HEK293 (cell line): ENCODE measurements at regions not wholly inside any gene's neighbourhood (a gene's known extent, or its start where the extent isn't known, plus 50 kb on each side); places are given as distances from the start of the nearest gene placed in this dataset.

Experiments
- CTCF ChIA-PET: fragments of 350-600 bp; formaldehyde crosslinking; extraction: SDS; loops from one replicate; lab custom pipeline; 2021; ENCODE audit warnings: antibody characterized with exemption; lab: Yijun Ruan, JAX
- POLR2A ChIA-PET: fragments of 300-600 bp; formaldehyde crosslinking; extraction: SDS; loops from one replicate; lab custom pipeline; 2020; ENCODE audit warnings: antibody characterized with exemption, inconsistent platforms; lab: Yijun Ruan, JAX
- H3K27ac ChIP-seq: fragments of 200-500 bp; sonication (Bioruptor generic); 2 replicates; pipeline ENCODE4 v1.5.1; 2014; ENCODE audit warnings: low read depth, low read length, control low read depth, inconsistent platforms; ENCODE audit errors: extremely low read depth
- H3K36me3 ChIP-seq, 2 experiments: fragments of 200-500 bp in 1 of 2; sonication (Bioruptor generic) in 1 of 2; 1 replicate in 1 of 2; 2 replicates in 1 of 2; pipeline ENCODE4 v1.5.1; 2014 to 2017; ENCODE audit warnings: inconsistent platforms in 2 of 2, low read length in 2 of 2; ENCODE audit not compliant: control insufficient read depth in 2 of 2, insufficient read depth in 1 of 2
- H3K4me1 ChIP-seq: fragments of 200-500 bp; sonication (Bioruptor generic); 2 replicates; pipeline ENCODE4 v1.5.1; 2014; ENCODE audit warnings: mild to moderate bottlenecking, low read length, inconsistent platforms; ENCODE audit not compliant: control insufficient read depth, insufficient read depth
- H3K4me3 ChIP-seq: 2 replicates; pipeline ENCODE4 v1.5.1; 2011; ENCODE audit warnings: low read depth, mild to moderate bottlenecking, control low read depth, low read length, moderate library complexity
- H3K9me3 ChIP-seq: fragments of 200-500 bp; sonication (Bioruptor generic); 2 replicates; pipeline ENCODE4 v1.5.1; 2014; ENCODE audit warnings: low read depth, low read length, inconsistent platforms; ENCODE audit not compliant: control insufficient read depth, insufficient read depth
- BCL11A ChIP-seq: fragments of 450-650 bp; formaldehyde crosslinking; IDR thresholded peaks from 2 replicates; pipeline ENCODE4 v1.5.1; 2016; ENCODE audit warnings: low read depth, missing biosample characterization, missing genetic modification characterization
- GLIS1 ChIP-seq: fragments of 450-650 bp; formaldehyde crosslinking; IDR thresholded peaks from 2 replicates; pipeline ENCODE4 v1.5.1; 2016; ENCODE audit warnings: missing biosample characterization, missing genetic modification characterization
- KLF16 ChIP-seq: fragments of 450-650 bp; formaldehyde crosslinking; IDR thresholded peaks from 2 replicates; pipeline ENCODE4 v1.5.1; 2017; ENCODE audit warnings: missing biosample characterization, missing genetic modification characterization
- OVOL3 ChIP-seq: fragments of 450-650 bp; formaldehyde crosslinking; IDR thresholded peaks from 2 replicates; pipeline ENCODE4 v1.5.1; 2016; ENCODE audit warnings: missing biosample characterization, missing genetic modification characterization
- SETDB1 ChIP-seq: IDR thresholded peaks from one replicate; pipeline ENCODE4 v1.6.1; 2017; ENCODE audit warnings: mild to moderate bottlenecking, low read length, moderate library complexity, mixed read lengths; ENCODE audit not compliant: insufficient read length
- ZBTB21 ChIP-seq: fragments of 450-650 bp; formaldehyde crosslinking; IDR thresholded peaks from 2 replicates; pipeline ENCODE4 v1.5.1; 2017; ENCODE audit warnings: missing biosample characterization, missing genetic modification characterization
- ZNF146 ChIP-seq: fragments of 450-650 bp; formaldehyde crosslinking; IDR thresholded peaks from 2 replicates; pipeline ENCODE4 v1.5.1; 2016; ENCODE audit warnings: missing biosample characterization, missing genetic modification characterization
- ZNF169 ChIP-seq: fragments of 450-650 bp; formaldehyde crosslinking; IDR thresholded peaks from 2 replicates; pipeline ENCODE4 v1.5.1; 2016; ENCODE audit warnings: missing biosample characterization, missing genetic modification characterization
- ZNF202 ChIP-seq: fragments of 450-650 bp; formaldehyde crosslinking; IDR thresholded peaks from 2 replicates; pipeline ENCODE4 v1.5.1; 2016; ENCODE audit warnings: missing biosample characterization, missing genetic modification characterization, borderline replicate concordance
- ZNF24 ChIP-seq: fragments of 450-650 bp; formaldehyde crosslinking; IDR thresholded peaks from 2 replicates; pipeline ENCODE4 v1.5.1; 2016; ENCODE audit warnings: missing biosample characterization, missing genetic modification characterization
- ZNF311 ChIP-seq: fragments of 450-650 bp; formaldehyde crosslinking; IDR thresholded peaks from 2 replicates; pipeline ENCODE4 v1.5.1; 2017; ENCODE audit warnings: missing biosample characterization, missing genetic modification characterization, borderline replicate concordance
- ZNF391 ChIP-seq: fragments of 450-650 bp; formaldehyde crosslinking; IDR thresholded peaks from 2 replicates; pipeline ENCODE4 v1.5.1; 2016; ENCODE audit warnings: low read depth, missing biosample characterization, missing genetic modification characterization, borderline replicate concordance
- ZNF549 ChIP-seq: fragments of 450-650 bp; IDR thresholded peaks from 2 replicates; pipeline ENCODE4 v1.5.1; 2018; ENCODE audit warnings: missing biosample characterization, missing genetic modification characterization, mild to moderate bottlenecking, inconsistent platforms, moderate library complexity
- ZNF624 ChIP-seq: fragments of 450-650 bp; formaldehyde crosslinking; IDR thresholded peaks from 2 replicates; pipeline ENCODE4 v1.5.1; 2017; ENCODE audit warnings: missing biosample characterization, missing genetic modification characterization
- ZNF660 ChIP-seq: fragments of 450-650 bp; IDR thresholded peaks from 2 replicates; pipeline ENCODE4 v1.5.1; 2018; ENCODE audit warnings: missing biosample characterization, mild to moderate bottlenecking, missing genetic modification characterization
- ZNF785 ChIP-seq: fragments of 450-650 bp; formaldehyde crosslinking; IDR thresholded peaks from 2 replicates; pipeline ENCODE4 v1.5.1; 2016; ENCODE audit warnings: missing biosample characterization, missing genetic modification characterization
- TF ChIP-seq, protein P1 (sequence below): fragments of 450-650 bp; IDR thresholded peaks from 2 replicates; pipeline ENCODE4 v1.5.1; 2018; ENCODE audit warnings: missing biosample characterization, mild to moderate bottlenecking, missing genetic modification characterization
- TF ChIP-seq, protein P2 (sequence below): fragments of 450-650 bp; formaldehyde crosslinking; IDR thresholded peaks from 2 replicates; pipeline ENCODE4 v1.5.1; 2016; ENCODE audit warnings: missing biosample characterization, missing genetic modification characterization, low read depth
- TF ChIP-seq, protein P3 (sequence below): fragments of 450-650 bp; formaldehyde crosslinking; IDR thresholded peaks from 2 replicates; pipeline ENCODE4 v1.5.1; 2016; ENCODE audit warnings: missing biosample characterization, missing genetic modification characterization
- TF ChIP-seq, protein P4 (sequence below): fragments of 450-650 bp; formaldehyde crosslinking; IDR thresholded peaks from 2 replicates; pipeline ENCODE4 v1.5.1; 2016; ENCODE audit warnings: missing biosample characterization, missing genetic modification characterization

DNA sequence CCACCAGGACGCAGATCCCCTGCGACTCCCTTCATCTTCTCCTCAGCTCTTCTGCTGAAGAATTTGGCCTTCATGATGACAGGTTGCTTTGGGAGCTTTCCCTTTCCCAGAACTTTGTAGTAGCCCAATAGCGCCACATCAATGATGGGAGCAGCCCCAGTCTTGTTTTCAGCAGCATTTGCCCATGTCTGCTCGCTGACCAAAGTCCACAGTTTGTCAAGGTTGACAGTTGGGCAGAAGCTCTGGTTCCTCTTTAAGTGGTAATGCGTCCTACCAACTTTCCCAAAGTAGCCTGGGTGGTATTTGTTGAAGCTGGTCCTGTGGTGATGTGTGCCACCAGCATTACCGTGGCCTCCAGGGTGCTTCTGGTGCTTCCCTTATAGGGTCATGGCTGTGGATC lies 62.2 kb downstream of the GCNT4 start:
- Histone ChIP-seq H3K27ac (no peak overlapping the region), H3K4me1 (no peaks in the 10 kb centered on the region), H3K4me3 (no peak overlapping the region), H3K9me3 (no peaks in the 10 kb centered on the region)
- TF ChIP-seq OVOL3 (tag by site-specific recombination) = no peak
- no peak for TF ChIP-seq ZNF549 (tag by site-specific recombination)
- TF ChIP-seq, protein P1, sequence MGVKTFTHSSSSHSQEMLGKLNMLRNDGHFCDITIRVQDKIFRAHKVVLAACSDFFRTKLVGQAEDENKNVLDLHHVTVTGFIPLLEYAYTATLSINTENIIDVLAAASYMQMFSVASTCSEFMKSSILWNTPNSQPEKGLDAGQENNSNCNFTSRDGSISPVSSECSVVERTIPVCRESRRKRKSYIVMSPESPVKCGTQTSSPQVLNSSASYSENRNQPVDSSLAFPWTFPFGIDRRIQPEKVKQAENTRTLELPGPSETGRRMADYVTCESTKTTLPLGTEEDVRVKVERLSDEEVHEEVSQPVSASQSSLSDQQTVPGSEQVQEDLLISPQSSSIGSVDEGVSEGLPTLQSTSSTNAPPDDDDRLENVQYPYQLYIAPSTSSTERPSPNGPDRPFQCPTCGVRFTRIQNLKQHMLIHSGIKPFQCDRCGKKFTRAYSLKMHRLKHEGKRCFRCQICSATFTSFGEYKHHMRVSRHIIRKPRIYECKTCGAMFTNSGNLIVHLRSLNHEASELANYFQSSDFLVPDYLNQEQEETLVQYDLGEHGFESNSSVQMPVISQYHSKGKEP = no peak
- TF ChIP-seq GLIS1 (tag by site-specific recombination) = no peak
- TF ChIP-seq ZNF660 (tag by site-specific recombination) = no peak
- TF ChIP-seq, protein P2, sequence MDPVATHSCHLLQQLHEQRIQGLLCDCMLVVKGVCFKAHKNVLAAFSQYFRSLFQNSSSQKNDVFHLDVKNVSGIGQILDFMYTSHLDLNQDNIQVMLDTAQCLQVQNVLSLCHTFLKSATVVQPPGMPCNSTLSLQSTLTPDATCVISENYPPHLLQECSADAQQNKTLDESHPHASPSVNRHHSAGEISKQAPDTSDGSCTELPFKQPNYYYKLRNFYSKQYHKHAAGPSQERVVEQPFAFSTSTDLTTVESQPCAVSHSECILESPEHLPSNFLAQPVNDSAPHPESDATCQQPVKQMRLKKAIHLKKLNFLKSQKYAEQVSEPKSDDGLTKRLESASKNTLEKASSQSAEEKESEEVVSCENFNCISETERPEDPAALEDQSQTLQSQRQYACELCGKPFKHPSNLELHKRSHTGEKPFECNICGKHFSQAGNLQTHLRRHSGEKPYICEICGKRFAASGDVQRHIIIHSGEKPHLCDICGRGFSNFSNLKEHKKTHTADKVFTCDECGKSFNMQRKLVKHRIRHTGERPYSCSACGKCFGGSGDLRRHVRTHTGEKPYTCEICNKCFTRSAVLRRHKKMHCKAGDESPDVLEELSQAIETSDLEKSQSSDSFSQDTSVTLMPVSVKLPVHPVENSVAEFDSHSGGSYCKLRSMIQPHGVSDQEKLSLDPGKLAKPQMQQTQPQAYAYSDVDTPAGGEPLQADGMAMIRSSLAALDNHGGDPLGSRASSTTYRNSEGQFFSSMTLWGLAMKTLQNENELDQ (tag by site-specific recombination) = no peak
- no peak for TF ChIP-seq ZBTB21 (tag by site-specific recombination)
- TF ChIP-seq, protein P3, sequence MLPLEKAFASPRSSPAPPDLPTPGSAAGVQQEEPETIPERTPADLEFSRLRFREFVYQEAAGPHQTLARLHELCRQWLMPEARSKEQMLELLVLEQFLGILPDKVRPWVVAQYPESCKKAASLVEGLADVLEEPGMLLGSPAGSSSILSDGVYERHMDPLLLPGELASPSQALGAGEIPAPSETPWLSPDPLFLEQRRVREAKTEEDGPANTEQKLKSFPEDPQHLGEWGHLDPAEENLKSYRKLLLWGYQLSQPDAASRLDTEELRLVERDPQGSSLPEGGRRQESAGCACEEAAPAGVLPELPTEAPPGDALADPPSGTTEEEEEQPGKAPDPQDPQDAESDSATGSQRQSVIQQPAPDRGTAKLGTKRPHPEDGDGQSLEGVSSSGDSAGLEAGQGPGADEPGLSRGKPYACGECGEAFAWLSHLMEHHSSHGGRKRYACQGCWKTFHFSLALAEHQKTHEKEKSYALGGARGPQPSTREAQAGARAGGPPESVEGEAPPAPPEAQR (tag by site-specific recombination) = no peak
- TF ChIP-seq ZNF624 (tag by site-specific recombination) = no peak
- TF ChIP-seq KLF16 (tag by site-specific recombination) = no peak
- TF ChIP-seq ZNF24 (tag by site-specific recombination) = no peak
- TF ChIP-seq, protein P4, sequence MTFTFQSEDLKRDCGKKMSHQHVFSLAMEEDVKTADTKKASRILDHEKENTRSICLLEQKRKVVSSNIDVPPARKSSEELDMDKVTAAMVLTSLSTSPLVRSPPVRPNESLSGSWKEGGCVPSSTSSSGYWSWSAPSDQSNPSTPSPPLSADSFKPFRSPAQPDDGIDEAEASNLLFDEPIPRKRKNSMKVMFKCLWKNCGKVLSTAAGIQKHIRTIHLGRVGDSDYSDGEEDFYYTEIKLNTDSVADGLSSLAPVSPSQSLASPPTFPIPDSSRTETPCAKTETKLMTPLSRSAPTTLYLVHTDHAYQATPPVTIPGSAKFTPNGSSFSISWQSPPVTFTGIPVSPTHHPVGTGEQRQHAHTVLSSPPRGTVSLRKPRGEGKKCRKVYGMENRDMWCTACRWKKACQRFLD (tag by site-specific recombination) = no peak
- no peak for TF ChIP-seq SETDB1
- TF ChIP-seq BCL11A (tag by site-specific recombination) = no peak
- TF ChIP-seq ZNF169 = no peak
- TF ChIP-seq ZNF391 (tag by site-specific recombination) = no peak
- no peak for TF ChIP-seq ZNF311 (tag by site-specific recombination)
- no peak for TF ChIP-seq ZNF202 (tag by site-specific recombination)
- TF ChIP-seq, all 188 proteins: peak for 0
- POLR2A ChIA-PET = no interaction called here
- CTCF ChIA-PET = no interaction called here
- H3K36me3 ChIP-seq = no peaks in the 10 kb centered on the region

DNA sequence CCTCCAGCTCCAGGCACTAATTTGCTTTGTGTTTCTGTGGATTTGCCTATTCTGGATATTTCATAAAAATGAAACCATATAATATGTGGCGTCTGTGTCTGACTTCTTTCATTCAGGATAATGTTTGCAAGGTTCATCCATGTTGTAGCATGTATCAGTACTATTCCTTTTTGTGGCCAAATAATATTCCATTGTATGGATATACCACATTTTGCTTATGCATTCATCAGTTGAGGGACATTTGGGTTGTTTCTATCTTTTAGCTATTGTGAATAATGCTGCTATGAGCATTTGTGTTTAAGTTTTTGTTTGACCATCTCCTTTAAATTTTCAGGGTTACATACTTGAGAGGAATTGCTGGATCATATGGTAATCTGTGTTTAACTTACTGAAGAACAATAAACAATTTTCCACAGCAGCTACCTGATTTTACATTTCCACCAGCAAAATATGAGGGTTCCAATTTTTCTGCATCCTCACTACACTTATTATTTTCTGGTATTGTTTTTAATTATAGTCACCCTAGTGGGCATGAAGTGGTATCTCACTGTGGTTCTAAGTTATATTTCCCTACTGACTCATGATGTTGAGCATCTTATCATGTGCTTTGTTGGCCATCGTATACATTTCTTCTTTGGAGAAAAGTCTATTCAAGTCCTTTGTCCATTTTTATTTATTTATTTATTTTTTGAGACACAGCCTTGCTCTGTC lies 63.9 kb downstream of the GCNT4 start:
- ChIA-PET CTCF (interaction anchor here (0.7 kb wide), 1 partner anchor 69 kb away, joined by 3 read pairs; no protein-coding TSS in a partner anchor), POLR2A (interaction anchor here (0.6 kb wide), 1 partner anchor 1023 kb away, joined by 4 read pairs; no protein-coding TSS in a partner anchor)

More for the DNA sequence above, 63.9 kb downstream of the GCNT4 start:
- H3K4me3 ChIP-seq = no peak overlapping the region
- TF ChIP-seq ZNF785 (tag by site-specific recombination) (no peak), ZNF146 (tag by site-specific recombination) (peak; percentile 54)
- TF ChIP-seq, all 188 proteins: peak for 1
- no peaks in the 10 kb centered on the region for H3K36me3 ChIP-seq
- no peaks in the 10 kb centered on the region for H3K4me1 ChIP-seq
- H3K27ac ChIP-seq = no peak overlapping the region
- H3K9me3 ChIP-seq = no peaks in the 10 kb centered on the region
